K562 (cell line): ENCODE measurements at regions not wholly inside any gene's neighbourhood (a gene's known extent, or its start where the extent isn't known, plus 50 kb on each side); places are given as distances from the start of the nearest gene placed in this dataset.

Experiments used
- ATAC-seq: fragments of 200-7000 bp; cut with Tn5 transposase; 3 replicates; pipeline ENCODE4 v1.9.1; 2020; ENCODE audit warnings: moderate library complexity
- BruUV-seq: library from RNA; stranded (reverse); fragments of 400-500 nt; replicated peaks from 2 replicates; lab custom pipeline; 2021; lab: Mats Ljungman, UMichigan
- CTCF ChIA-PET: fragments of 300-600 bp; formaldehyde crosslinking; extraction: SDS; loops from one replicate; lab custom pipeline; 2021; ENCODE audit warnings: low intra/inter-chr PET ratio; lab: Yijun Ruan, JAX
- POLR2A ChIA-PET: fragments of 300-600, 350-650 bp; sonication (Branson Sonifier 250); formaldehyde crosslinking; extraction: SDS; loops from one replicate; lab custom pipeline; 2021; ENCODE audit warnings: antibody characterized with exemption, inconsistent platforms; lab: Yijun Ruan, JAX
- DNase-seq, 4 experiments: peaks; one replicate each; pipeline versions ENCODE4 v3.0.0 to v3.0.0-alpha.2; 2011 to 2018; ENCODE audit warnings: low spot score in 3 of 4, mixed read lengths in 3 of 4; ENCODE audit errors: extremely low read depth in 1 of 4
- FAIRE-seq: peaks from 2 replicates; lab custom pipeline; 2011; peaks lifted over from hg19 to GRCh38; lab: Jason Lieb, UNC
- H2AFZ ChIP-seq: 2 replicates; pipeline ENCODE4 v1.6.0; 2011; ENCODE audit warnings: low read depth, low read length, control low read depth, inconsistent platforms
- H3K27ac ChIP-seq: fragments of 200-600 bp; 3 replicates; pipeline ENCODE4 v1.8.0; 2011; ENCODE audit warnings: low read depth, mild to moderate bottlenecking, control low read depth, inconsistent platforms, low read length, moderate library complexity, mixed read lengths; ENCODE audit errors: extremely low read depth
- H3K27me3 ChIP-seq, 2 experiments: fragments of 300-600 bp in 1 of 2; 2 replicates in 1 of 2; 3 replicates in 1 of 2; pipeline versions ENCODE4 v1.6.0 to v1.8.0; 2011; ENCODE audit warnings: inconsistent platforms in 2 of 2, low read length in 2 of 2, mild to moderate bottlenecking in 1 of 2, mixed read lengths in 1 of 2, moderate library complexity in 1 of 2; ENCODE audit not compliant: control insufficient read depth in 2 of 2, insufficient read depth in 2 of 2
- H3K36me3 ChIP-seq: fragments of 300-600 bp; 3 replicates; pipeline ENCODE4 v1.8.0; 2011; ENCODE audit warnings: mild to moderate bottlenecking, low read length, inconsistent platforms; ENCODE audit not compliant: control insufficient read depth, insufficient read depth
- H3K4me1 ChIP-seq, 2 experiments: fragments of 200-600 bp in 1 of 2; replicated peaks in 1 of 2; 2 replicates in 1 of 2; 3 replicates in 1 of 2; pipeline versions ENCODE4 v1.5.1 to v1.8.0; 2011; ENCODE audit warnings: inconsistent platforms in 2 of 2, low read length in 2 of 2, mild to moderate bottlenecking in 1 of 2, mixed read lengths in 1 of 2, moderate library complexity in 1 of 2; ENCODE audit not compliant: control insufficient read depth in 2 of 2, insufficient read depth in 2 of 2
- H3K4me2 ChIP-seq: 2 replicates; pipeline ENCODE4 v1.6.1; 2011; ENCODE audit warnings: low read length, control low read depth, inconsistent platforms, mixed read lengths; ENCODE audit not compliant: insufficient read depth
- H3K4me3 ChIP-seq: fragments of 200-600 bp; sonication (generic), shearing (Covaris generic); 2 replicates; pipeline ENCODE4 v1.5.1; 2016; ENCODE audit warnings: control low read depth, inconsistent platforms
- H3K79me2 ChIP-seq: fragments of 200-600 bp; 3 replicates; pipeline ENCODE4 v1.8.0; 2011; ENCODE audit warnings: low read length, inconsistent platforms; ENCODE audit not compliant: control insufficient read depth, insufficient read depth
- H3K9ac ChIP-seq, 2 experiments: 2 replicates each; pipeline versions ENCODE4 v1.6.0 to v1.6.1; 2011; ENCODE audit warnings: low read depth in 2 of 2, low read length in 2 of 2, control low read depth in 1 of 2, inconsistent platforms in 1 of 2, mild to moderate bottlenecking in 1 of 2, mixed read lengths in 1 of 2; ENCODE audit not compliant: insufficient read depth in 1 of 2
- H3K9me1 ChIP-seq: one replicate; pipeline ENCODE4 v1.6.0; 2011; ENCODE audit warnings: inconsistent platforms, mild to moderate bottlenecking, low read length, moderate library complexity; ENCODE audit not compliant: control insufficient read depth, insufficient read depth
- H3K9me3 ChIP-seq: replicated peaks from 2 replicates; pipeline ENCODE4 v1.5.1; 2011; ENCODE audit warnings: low read depth, low read length, inconsistent platforms; ENCODE audit not compliant: control insufficient read depth, insufficient read depth
- H4K20me1 ChIP-seq: replicated peaks from 2 replicates; pipeline ENCODE4 v1.6.1; 2011; ENCODE audit warnings: low read length, inconsistent platforms, mixed read lengths; ENCODE audit not compliant: control insufficient read depth, insufficient read depth
- CBFA2T3 ChIP-seq: fragments of 450-650 bp; IDR thresholded peaks from 2 replicates; pipeline ENCODE4 v1.6.1; 2017
- MEIS2 ChIP-seq: fragments of 450-650 bp; IDR thresholded peaks from 2 replicates; pipeline ENCODE4 v1.6.1; 2014; ENCODE audit warnings: mild to moderate bottlenecking; ENCODE audit not compliant: partially characterized antibody
- NFE2 ChIP-seq: IDR thresholded peaks from 2 replicates; pipeline ENCODE4 v1.6.1; 2014; ENCODE audit warnings: antibody characterized with exemption, low read depth
- NR2C2 ChIP-seq, 2 experiments: fragments of 200-800 bp in 1 of 2; sonication (Bioruptor generic) in 1 of 2; sonication (generic) in 1 of 2; formaldehyde crosslinking in 1 of 2; IDR thresholded peaks; 2 replicates each; pipeline versions ENCODE4 v1.6.1 to v1.8.0; 2016 to 2022; ENCODE audit warnings: mild to moderate bottlenecking in 1 of 2, missing compliant biosample characterization in 1 of 2, missing genetic modification characterization in 1 of 2, missing genetic modification reagents in 1 of 2
- RBM39 ChIP-seq: fragments of 200-400 bp; formaldehyde crosslinking; optimal IDR thresholded peaks from 2 replicates; pipeline ENCODE3; 2018; ENCODE audit warnings: low read depth, low read length
- RCOR1 ChIP-seq, 2 experiments: IDR thresholded peaks; 2 replicates each; pipeline ENCODE4 v1.6.1; 2012; ENCODE audit warnings: low read depth in 2 of 2, low read length in 2 of 2, borderline replicate concordance in 1 of 2, improper control_type of control experiment in 1 of 2
- XRCC4 ChIP-seq: IDR thresholded peaks from one replicate; pipeline ENCODE4 v1.6.1; 2011; ENCODE audit not compliant: insufficient read depth, insufficient read length; ENCODE audit errors: extremely low read depth
- ZNF324 ChIP-seq: fragments of 250-450 bp; sonication (Bioruptor Pico); IDR thresholded peaks from 2 replicates; pipeline ENCODE4 v1.4.0; 2020; ENCODE audit warnings: mild to moderate bottlenecking
- WGBS: fragments of 100-300 bp; shearing (Covaris generic); methylation state at CpG from one replicate; pipeline ENCODE4 v1.1.6; 2016; ENCODE audit warnings: low coverage, mixed read lengths; ENCODE audit not compliant: insufficient coverage; ENCODE audit errors: missing lambda C conversion rate; 5-methylcytosine and 5-hydroxymethylcytosine counted together
- in situ Hi-C: fragments of 300-500 bp; cut with MboI; formaldehyde crosslinking; loops from 4 replicates; pipeline ENCODE4 v1.15.0; 2018; ENCODE audit warnings: inconsistent platforms, mixed read lengths
- intact Hi-C: fragments of 100-400 bp; cut with micrococcal nuclease; formaldehyde crosslinking; loops from 2 replicates; pipeline ENCODE4 v1.14.2; 2022
- TF ChIP-seq, protein P1 (sequence below): sonication (generic); formaldehyde crosslinking; IDR thresholded peaks from 2 replicates; pipeline ENCODE4 v1.8.1; 2023; ENCODE audit warnings: mild to moderate bottlenecking, missing genetic modification reagents
- TF ChIP-seq, protein P2 (sequence below), 2 experiments: fragments of 450-650 bp in 1 of 2; sonication (generic) in 1 of 2; formaldehyde crosslinking in 1 of 2; IDR thresholded peaks in 1 of 2; conservative IDR thresholded peaks in 1 of 2; 2 replicates each; pipeline versions ENCODE4 v1.6.1 to v1.8.1; 2016 to 2023; ENCODE audit warnings: mild to moderate bottlenecking in 2 of 2, moderate library complexity in 2 of 2, inconsistent platforms in 1 of 2, missing genetic modification reagents in 1 of 2

DNA sequence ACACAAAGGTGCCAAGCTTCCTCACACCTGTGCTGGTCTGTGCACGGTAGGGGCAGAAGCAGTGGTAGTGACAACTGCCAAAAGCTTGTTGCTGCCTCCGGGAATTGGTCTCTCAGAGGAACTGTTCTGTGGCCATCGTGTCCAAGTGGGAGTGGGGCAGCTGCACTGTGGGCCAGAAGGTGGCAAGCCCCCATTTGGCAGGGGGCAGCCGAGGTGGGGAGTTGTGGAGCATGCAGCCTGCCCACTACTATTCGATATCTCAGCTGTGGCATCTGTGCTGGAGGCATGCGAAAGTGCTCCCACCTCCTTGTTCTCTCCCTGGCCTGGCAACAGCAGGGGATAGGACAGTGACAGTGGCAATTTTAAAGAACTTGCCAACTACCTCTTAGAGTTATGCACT lies 192.8 kb downstream of the TBX22 start:
- Histone ChIP-seq H3K4me2 (no peak overlapping the region), H2AFZ (no peak overlapping the region), H3K9ac (no peak overlapping the region), H4K20me1 (no peaks in the 10 kb centered on the region), H3K9me3 (no peaks in the 10 kb centered on the region), H3K4me1 (no peaks in the 10 kb centered on the region; a peak in 2 of 5 replicates), H3K4me3 (no peak overlapping the region), H3K36me3 (no peaks in the 10 kb centered on the region), H3K27ac (no peak overlapping the region; the same call in 2 of the 3 replicates), H3K79me2 (no peaks in the 10 kb centered on the region), H3K9me1 (no peaks in the 10 kb centered on the region), H3K27me3 (no peaks in the 10 kb centered on the region)
- ATAC-seq (no peak), DNase-seq (no peak), FAIRE-seq (no peak)
- ChIA-PET CTCF (no interaction called here), POLR2A (interaction anchor here (0.6 kb wide), 1 partner anchor 499 kb away, joined by 3 read pairs; no protein-coding TSS in a partner anchor)
- WGBS: 8% methylated on average over 4 of the region's 6 CpGs
- TF ChIP-seq ZNF324 (CRISPR knock-in tag) (no peak), RBM39 (no peak), NR2C2 (CRISPR knock-in tag; IDR thresholded peaks at IDR 0.05) (no peak), NR2C2 (tag; IDR thresholded peaks at IDR 0.05) (no peak)
- in situ Hi-C loops (no loop called here), intact Hi-C loops (no loop called here)
- no TSS peak for BruUV-seq

DNA sequence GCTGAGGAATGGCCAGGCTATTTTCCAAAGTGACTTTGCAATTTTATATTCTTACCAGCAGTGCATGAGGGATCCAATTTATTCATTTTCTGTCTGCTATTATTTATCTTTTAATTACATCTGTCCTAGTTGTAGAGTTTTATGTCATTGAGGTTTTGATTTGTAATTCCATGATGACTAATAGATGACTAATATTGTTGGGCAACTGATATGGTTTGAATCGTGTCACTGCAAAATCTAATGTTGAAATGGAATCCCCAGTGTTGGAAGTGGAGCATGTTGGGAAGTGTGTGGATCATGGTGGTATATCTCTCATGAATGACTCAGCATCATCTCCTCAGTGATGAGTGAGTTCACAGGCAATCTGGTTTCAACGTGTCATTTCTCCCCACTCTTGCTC lies 201.5 kb downstream of the TBX22 start:
- H3K4me3 ChIP-seq: no peak overlapping the region
- H3K36me3 ChIP-seq: no peaks in the 10 kb centered on the region
- ATAC-seq: no peak
- no peak overlapping the region for H3K4me2 ChIP-seq
- WGBS: 0% methylated on average over 2 of the region's 2 CpGs
- no peak for FAIRE-seq
- POLR2A ChIA-PET: no interaction called here
- BruUV-seq: no TSS peak
- TF ChIP-seq, protein P1, sequence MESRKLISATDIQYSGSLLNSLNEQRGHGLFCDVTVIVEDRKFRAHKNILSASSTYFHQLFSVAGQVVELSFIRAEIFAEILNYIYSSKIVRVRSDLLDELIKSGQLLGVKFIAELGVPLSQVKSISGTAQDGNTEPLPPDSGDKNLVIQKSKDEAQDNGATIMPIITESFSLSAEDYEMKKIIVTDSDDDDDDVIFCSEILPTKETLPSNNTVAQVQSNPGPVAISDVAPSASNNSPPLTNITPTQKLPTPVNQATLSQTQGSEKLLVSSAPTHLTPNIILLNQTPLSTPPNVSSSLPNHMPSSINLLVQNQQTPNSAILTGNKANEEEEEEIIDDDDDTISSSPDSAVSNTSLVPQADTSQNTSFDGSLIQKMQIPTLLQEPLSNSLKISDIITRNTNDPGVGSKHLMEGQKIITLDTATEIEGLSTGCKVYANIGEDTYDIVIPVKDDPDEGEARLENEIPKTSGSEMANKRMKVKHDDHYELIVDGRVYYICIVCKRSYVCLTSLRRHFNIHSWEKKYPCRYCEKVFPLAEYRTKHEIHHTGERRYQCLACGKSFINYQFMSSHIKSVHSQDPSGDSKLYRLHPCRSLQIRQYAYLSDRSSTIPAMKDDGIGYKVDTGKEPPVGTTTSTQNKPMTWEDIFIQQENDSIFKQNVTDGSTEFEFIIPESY: no peak
- TF ChIP-seq NFE2 (peak; percentile 47), CBFA2T3 (0 out of 2 replicates have a peak, but pooled peaks have one; percentile 4), XRCC4 (no peak), MEIS2 (peak; percentile 9), RCOR1 (IDR thresholded peaks at IDR 0.05; ENCODE audit: borderline replicate concordance in 1 of 2, low read depth in 2 of 2, low read length in 2 of 2) (no peak)
- TF ChIP-seq, protein P2, sequence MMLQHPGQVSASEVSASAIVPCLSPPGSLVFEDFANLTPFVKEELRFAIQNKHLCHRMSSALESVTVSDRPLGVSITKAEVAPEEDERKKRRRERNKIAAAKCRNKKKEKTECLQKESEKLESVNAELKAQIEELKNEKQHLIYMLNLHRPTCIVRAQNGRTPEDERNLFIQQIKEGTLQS (IDR thresholded peaks at IDR 0.05): peak; percentile 61
- TF ChIP-seq, protein P2 (CRISPR knock-in tag; conservative IDR thresholded peaks at IDR 0.05): no peak
- CTCF ChIA-PET: no interaction called here
- intact Hi-C loops: no loop called here
- H3K27ac ChIP-seq: no peak overlapping the region
- H3K9ac ChIP-seq: no peak overlapping the region
- DNase-seq: no peak
- no peaks in the 10 kb centered on the region for H3K27me3 ChIP-seq
- no peaks in the 10 kb centered on the region; a peak in 1 of 5 replicates for H3K4me1 ChIP-seq
- no peaks in the 10 kb centered on the region for H4K20me1 ChIP-seq
- H3K79me2 ChIP-seq: no peaks in the 10 kb centered on the region
- no peaks in the 10 kb centered on the region for H3K9me1 ChIP-seq
- no peak overlapping the region for H2AFZ ChIP-seq
- no peaks in the 10 kb centered on the region for H3K9me3 ChIP-seq
- in situ Hi-C loops: no loop called here
